Activated CD8-positive, alpha-beta memory T cell treated with anti-CD3 and anti-CD28 coated beads, Interleukin-2, amount 10 ng/mL, durations not matched to agents 7 days and 5 days (primary cell): ENCODE measurements at regions not wholly inside any gene's neighbourhood (a gene's known extent, or its start where the extent isn't known, plus 50 kb on each side); places are given as distances from the start of the nearest gene placed in this dataset.
"Not testable (repeated sequence)": the region's sequence is repeated elsewhere in the genome, so short reads cannot be mapped to it uniquely, and the experiment has no call there.

ENCODE experiments used
- ATAC-seq: fragments of 150-1000 bp; cut with Tn5 transposase; one replicate; pipeline ENCODE4 v1.10.0; 2021; ENCODE audit warnings: moderate library complexity
- CTCF ChIA-PET: fragments of 350-600 bp; sonication (Branson Sonifier 250); formaldehyde crosslinking; loops from one replicate; lab custom pipeline; 2021; ENCODE audit warnings: antibody characterized with exemption; lab: Charles Lee
- DNase-seq: peaks from one replicate; pipeline ENCODE4 v3.0.0-alpha.2; 2020
- H3K27ac Mint-ChIP-seq: one replicate; pipeline ENCODE4 v1.8.0; 2021; ENCODE audit warnings: mild to moderate bottlenecking, mixed read lengths
- H3K27me3 Mint-ChIP-seq: one replicate; pipeline ENCODE4 v1.8.0; 2021; ENCODE audit warnings: mixed read lengths
- H3K36me3 Mint-ChIP-seq: one replicate; pipeline ENCODE4 v1.8.0; 2021; ENCODE audit warnings: mild to moderate bottlenecking, mixed read lengths
- H3K4me1 Mint-ChIP-seq: one replicate; pipeline ENCODE4 v1.8.0; 2021; ENCODE audit warnings: mixed read lengths
- H3K4me3 Mint-ChIP-seq: one replicate; pipeline ENCODE4 v1.8.0; 2021; ENCODE audit warnings: mild to moderate bottlenecking, moderate library complexity, mixed read lengths
- H3K9me3 Mint-ChIP-seq: one replicate; pipeline ENCODE4 v1.8.0; 2022; ENCODE audit warnings: low read depth, mixed read lengths

DNA sequence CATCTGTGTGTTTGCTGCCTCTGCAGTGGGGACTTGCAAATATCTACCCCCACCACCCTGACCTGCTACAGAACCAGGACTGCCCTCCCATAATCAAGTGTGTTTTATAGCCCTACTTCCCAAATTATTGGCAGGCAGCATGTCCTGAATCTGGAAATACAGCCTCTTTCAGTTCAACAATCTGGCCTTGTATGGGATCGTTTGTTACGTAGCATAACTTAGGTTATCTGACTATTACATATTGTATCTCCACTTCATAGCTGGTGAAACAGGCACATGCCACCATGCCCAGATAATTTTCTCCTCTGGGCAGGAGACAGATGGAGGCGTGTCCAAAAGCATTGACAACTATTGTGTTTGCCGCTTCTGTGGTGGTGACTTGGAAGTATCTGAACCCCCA is 66.7 kb upstream of the ADGRL1 start:
- peaks cover 7% of the 10 kb centered on the region for H3K4me1 Mint-ChIP-seq
- H3K36me3 Mint-ChIP-seq = peaks cover 3% of the 10 kb centered on the region
- DNase-seq = no peak
- H3K27ac Mint-ChIP-seq = no peak overlapping the region
- CTCF ChIA-PET = interaction anchor here (1.2 kb wide), 1 partner anchor 10 kb away, joined by 3 read pairs; no protein-coding TSS in a partner anchor
- no peaks in the 10 kb centered on the region for H3K9me3 Mint-ChIP-seq
- H3K4me3 Mint-ChIP-seq = no peak overlapping the region
- peaks cover 3% of the 10 kb centered on the region for H3K27me3 Mint-ChIP-seq
- ATAC-seq = no peak

DNA sequence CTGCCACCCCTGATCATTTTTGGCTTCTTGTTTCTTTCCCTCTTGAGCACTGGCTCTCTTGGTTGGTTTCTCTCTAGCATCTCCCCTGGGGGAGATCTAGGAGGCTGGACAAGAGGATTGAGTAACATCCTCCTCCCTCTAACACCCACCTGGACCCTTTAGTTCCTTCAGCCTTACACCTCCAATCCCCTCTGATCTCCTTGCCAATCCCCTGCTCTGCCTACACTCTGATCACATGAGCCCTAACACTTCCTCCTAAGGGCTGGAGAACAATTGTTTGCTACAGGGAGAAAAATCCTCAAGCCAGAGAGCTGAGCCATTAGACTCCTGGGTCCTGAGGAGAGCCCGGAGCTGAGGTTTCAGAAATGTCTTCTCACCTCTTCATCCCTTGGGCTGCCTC is 65.9 kb upstream of the ADGRL1 start:
- H3K36me3 Mint-ChIP-seq = peaks cover 2% of the 10 kb centered on the region
- H3K9me3 Mint-ChIP-seq = no peaks in the 10 kb centered on the region
- H3K27me3 Mint-ChIP-seq = peaks cover 3% of the 10 kb centered on the region
- H3K27ac Mint-ChIP-seq = no peak overlapping the region
- peaks cover 7% of the 10 kb centered on the region for H3K4me1 Mint-ChIP-seq
- ATAC-seq = no peak
- DNase-seq = no peak
- no peak overlapping the region for H3K4me3 Mint-ChIP-seq
- CTCF ChIA-PET = interaction anchor here (0.6 to 1.2 kb wide), 2 partner anchors 9 to 13 kb away, joined by 3 read pairs; no protein-coding TSS in a partner anchor

- ATAC-seq, H3K4me3 Mint-ChIP-seq, H3K27ac Mint-ChIP-seq: not testable (repeated sequence)
Measured at GRCh38 chr19:14270557-14270956, 64.6 kb upstream of the ADGRL1 start.

GRCh38 chr19:14267224-14267741 is 61.3 kb upstream of the ADGRL1 start:
- no peaks in the 10 kb centered on the region for H3K36me3 Mint-ChIP-seq
- no peak for DNase-seq
- no peak overlapping the region for H3K4me3 Mint-ChIP-seq
- no peaks in the 10 kb centered on the region for H3K9me3 Mint-ChIP-seq
- H3K27me3 Mint-ChIP-seq = no peaks in the 10 kb centered on the region
- no peak for ATAC-seq
- CTCF ChIA-PET = no interaction called here
- H3K27ac Mint-ChIP-seq = no peak overlapping the region
- no peaks in the 10 kb centered on the region for H3K4me1 Mint-ChIP-seq

More at GRCh38 chr19:14270557-14270956, 64.6 kb upstream of the ADGRL1 start:
- DNase-seq, H3K4me1 Mint-ChIP-seq, H3K27me3 Mint-ChIP-seq, CTCF ChIA-PET, H3K9me3 Mint-ChIP-seq, H3K36me3 Mint-ChIP-seq: not testable (repeated sequence)

- CTCF ChIA-PET, H3K27me3 Mint-ChIP-seq, DNase-seq, H3K27ac Mint-ChIP-seq, H3K36me3 Mint-ChIP-seq, H3K4me1 Mint-ChIP-seq, H3K4me3 Mint-ChIP-seq, H3K9me3 Mint-ChIP-seq, ATAC-seq: not testable (repeated sequence)
Measured at GRCh38 chr19:14266208-14266607, 60.2 kb upstream of the ADGRL1 start.

DNA sequence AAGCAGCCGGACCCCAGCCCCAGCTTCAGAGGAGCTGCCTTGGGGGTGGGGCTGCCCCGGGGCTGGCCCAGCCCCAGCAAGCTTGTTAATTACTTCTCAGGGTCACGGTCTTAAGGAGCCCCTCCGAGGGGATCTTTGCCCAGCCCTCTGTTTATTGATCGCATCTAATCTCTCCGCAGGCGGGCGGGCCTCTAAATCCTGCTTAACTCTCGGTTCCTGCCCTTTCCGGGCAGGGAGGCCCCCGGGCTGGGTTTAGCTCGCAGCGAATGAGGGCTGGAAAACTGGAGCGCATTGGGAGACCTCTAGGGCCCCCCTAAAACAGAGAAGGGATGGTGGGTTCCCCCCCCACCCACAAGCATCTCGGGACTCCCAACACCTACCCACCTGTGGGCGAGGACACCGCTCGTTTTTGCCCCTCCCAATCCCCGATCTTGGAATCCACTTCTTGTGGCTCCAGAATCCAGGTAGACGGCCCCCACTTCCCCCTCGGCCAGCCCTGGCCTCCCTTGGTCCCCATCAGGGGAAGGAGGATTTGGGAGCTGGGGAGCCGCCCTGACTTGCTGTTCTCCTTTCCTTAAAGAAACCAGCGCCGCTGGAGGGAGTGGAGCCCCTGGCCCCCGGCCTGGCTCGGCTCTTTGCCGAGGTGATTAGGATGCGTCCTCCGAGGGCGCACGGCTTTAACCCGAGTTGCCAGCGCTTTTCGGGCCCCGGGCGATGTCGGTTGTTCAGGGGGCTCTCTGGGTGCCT is 59.5 kb upstream of the ADGRL1 start:
- DNase-seq (no peak), ATAC-seq (no peak)
- no peaks in the 10 kb centered on the region for H3K36me3 Mint-ChIP-seq
- H3K27me3 Mint-ChIP-seq = no peaks in the 10 kb centered on the region
- CTCF ChIA-PET = no interaction called here
- H3K27ac Mint-ChIP-seq = no peak overlapping the region
- H3K4me3 Mint-ChIP-seq = no peak overlapping the region
- no peaks in the 10 kb centered on the region for H3K9me3 Mint-ChIP-seq
- H3K4me1 Mint-ChIP-seq = no peaks in the 10 kb centered on the region

DNA sequence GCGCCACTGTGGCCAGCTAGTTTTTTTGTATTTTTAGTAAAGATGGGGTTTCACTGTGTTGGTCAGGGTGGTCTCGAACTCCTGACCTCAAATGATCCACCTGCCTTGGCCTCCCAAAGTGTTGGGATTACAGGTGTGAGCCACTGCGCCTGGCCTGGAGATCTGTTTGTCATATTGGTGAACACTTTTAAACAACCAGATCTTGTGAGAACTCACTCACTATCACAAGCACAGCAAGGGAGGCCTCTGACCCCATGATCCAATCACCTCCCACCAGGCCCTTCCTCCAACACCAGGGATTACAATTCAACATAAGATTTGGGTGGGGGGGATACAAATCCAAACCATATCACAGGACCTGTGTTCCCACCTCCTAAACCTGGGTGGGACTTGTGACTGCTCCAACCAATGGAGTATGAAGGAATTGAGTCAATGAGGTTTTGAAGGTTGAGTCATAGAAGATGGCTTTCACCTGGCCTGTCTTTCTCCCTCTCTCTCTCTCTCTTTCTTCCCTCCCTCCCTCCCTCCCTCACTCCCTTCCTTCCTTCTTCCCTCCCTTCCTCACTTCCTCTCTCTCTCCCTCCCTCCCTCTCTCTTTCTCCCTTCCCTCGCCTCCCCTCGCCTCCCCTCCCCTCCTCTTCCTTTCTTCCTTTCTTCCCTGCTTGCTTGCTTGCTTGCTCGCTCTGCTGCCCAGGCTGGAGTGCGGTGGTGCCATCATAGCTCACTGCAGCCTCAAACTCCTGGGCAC is 50.1 kb upstream of the ADGRL1 start:
- not testable (repeated sequence) for H3K36me3 Mint-ChIP-seq, H3K27ac Mint-ChIP-seq, H3K4me3 Mint-ChIP-seq, DNase-seq, H3K4me1 Mint-ChIP-seq, H3K9me3 Mint-ChIP-seq, ATAC-seq
- peaks cover 12% of the 10 kb centered on the region for H3K27me3 Mint-ChIP-seq
- CTCF ChIA-PET = interaction anchor here (0.8 kb wide), 1 partner anchor 92 kb away, joined by 4 read pairs; no protein-coding TSS in a partner anchor
